Activated CD8-positive, alpha-beta memory T cell treated with anti-CD3 and anti-CD28 coated beads for 36 hours (primary cell): ENCODE measurements at regions not wholly inside any gene's neighbourhood (a gene's known extent, or its start where the extent isn't known, plus 50 kb on each side); places are given as distances from the start of the nearest gene placed in this dataset.

ENCODE experiments used
- CTCF ChIA-PET: fragments of 350-600 bp; sonication (Branson Sonifier 250); formaldehyde crosslinking; loops from one replicate; lab custom pipeline; 2021; ENCODE audit warnings: antibody characterized with exemption; lab: Charles Lee
- POLR2A ChIA-PET: fragments of 350-600 bp; sonication (Branson Sonifier 250); formaldehyde crosslinking; loops from one replicate; lab custom pipeline; 2021; ENCODE audit warnings: antibody characterized with exemption; lab: Charles Lee

DNA sequence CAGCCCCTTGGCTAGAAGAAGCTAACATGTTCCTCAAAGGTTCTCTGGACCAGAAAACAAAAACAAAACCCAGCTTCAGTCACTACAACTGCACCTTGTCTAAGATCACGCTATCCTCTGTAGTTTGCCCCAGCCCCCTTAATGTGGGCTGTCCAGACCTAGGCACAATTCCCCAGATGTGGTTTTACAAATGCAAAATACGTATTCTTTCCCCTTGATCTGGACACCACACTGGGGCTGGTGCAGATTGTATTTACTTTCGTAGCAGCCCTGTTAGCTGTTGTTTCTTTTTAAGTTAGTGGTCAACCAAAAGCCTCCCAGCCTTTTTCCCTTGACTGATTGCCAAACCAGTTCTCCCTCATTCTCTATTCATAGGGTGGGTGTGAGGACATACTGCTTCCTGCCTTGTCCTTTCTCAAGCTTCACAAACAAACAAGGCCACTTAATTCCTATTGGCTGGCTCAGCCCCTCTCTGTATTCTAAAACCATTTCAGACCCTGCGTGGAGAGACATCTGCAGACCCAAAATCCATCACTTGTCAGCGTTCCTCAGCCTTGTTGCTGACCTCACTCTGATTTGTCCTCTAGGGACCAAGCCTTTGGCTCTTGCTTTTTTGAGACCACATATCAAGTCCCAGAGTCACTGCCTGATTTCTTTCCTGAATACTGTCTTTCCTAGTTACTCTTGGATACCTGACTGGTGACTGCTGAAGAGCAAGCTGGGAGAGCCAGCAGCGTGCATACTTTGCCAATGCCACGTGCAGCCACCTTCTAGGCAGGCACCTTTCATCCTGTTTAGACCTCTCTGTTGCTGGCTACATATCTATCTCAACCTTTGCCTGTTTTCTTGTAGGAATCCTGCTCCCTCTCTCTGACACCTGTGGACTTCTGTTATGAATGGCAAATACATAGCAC lies 96.4 kb upstream of the RAB3GAP2 start:
- ChIA-PET POLR2A (no interaction called here), CTCF (no interaction called here)

DNA sequence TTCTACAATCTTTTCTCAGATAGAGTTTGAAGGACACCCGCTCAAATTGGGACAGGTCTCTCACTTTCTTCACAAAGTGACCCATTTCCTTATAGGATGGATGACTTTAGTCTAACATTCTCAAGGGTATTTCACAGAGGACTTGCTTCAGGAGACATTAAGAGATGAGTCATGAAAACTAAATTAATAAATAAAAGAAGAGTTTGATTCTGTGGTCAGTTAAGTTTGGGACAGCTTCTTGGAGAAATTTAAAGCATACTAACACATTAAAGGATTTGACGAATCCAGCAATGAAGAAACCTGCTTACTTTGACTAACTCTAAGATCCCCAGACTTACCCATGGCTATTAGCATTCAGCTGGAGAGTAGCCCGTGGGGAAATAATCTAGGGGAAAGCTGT lies 95.6 kb upstream of the RAB3GAP2 start:
- CTCF ChIA-PET = no interaction called here

DNA sequence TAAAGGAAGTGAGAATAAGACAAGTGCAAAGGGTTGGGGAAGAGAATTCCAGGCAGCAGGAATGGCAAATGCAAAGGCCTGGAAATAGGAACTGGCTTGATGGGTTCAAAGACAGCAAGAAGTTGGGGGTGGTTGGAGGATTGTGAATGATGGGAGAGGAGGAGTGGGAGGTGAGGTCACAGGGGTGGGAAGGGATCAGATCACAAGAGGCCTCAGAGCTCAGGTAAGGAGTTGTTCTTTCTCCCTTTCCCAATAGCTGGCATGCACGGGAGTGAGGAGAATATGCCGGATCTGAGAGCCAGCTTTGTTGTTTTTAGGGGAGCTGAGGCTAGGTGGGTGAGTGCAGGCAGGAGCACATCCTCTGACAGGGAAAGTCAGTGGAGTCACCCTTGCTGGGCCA lies 94.0 kb upstream of the RAB3GAP2 start:
- ChIA-PET CTCF (no interaction called here), POLR2A (no interaction called here)

More for the DNA sequence above, 95.6 kb upstream of the RAB3GAP2 start:
- POLR2A ChIA-PET = no interaction called here

DNA sequence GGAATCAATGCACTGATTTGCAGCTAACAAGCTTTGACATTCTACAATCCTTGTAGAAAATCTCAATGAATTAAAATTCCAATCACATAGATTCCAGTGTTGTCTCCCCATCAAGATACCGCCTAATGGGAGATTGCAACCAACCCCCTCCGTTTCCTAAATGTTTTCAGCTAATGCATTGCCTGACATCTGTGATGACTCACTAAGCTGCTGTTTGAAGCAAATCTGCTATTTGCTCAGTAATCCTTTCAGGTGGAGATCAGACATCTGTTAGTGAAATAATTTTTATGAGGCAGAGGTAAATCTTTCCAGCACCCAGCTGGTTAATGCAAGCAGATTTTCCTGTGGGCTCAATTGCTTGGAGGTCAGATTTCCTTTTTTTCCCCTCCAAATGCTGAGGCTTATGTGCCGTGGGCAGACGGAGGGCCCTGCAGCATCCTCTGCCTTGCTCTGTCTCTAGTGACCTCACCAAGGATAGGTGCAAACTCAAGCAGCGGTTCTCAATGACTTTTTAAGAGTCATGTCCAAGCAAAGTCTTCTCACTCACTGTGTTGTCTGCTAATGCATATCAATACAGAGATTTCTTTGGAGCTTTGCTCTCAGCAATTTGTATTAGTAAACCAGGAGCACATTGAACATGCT lies 91.1 kb upstream of the RAB3GAP2 start:
- ChIA-PET CTCF (no interaction called here), POLR2A (no interaction called here)

DNA sequence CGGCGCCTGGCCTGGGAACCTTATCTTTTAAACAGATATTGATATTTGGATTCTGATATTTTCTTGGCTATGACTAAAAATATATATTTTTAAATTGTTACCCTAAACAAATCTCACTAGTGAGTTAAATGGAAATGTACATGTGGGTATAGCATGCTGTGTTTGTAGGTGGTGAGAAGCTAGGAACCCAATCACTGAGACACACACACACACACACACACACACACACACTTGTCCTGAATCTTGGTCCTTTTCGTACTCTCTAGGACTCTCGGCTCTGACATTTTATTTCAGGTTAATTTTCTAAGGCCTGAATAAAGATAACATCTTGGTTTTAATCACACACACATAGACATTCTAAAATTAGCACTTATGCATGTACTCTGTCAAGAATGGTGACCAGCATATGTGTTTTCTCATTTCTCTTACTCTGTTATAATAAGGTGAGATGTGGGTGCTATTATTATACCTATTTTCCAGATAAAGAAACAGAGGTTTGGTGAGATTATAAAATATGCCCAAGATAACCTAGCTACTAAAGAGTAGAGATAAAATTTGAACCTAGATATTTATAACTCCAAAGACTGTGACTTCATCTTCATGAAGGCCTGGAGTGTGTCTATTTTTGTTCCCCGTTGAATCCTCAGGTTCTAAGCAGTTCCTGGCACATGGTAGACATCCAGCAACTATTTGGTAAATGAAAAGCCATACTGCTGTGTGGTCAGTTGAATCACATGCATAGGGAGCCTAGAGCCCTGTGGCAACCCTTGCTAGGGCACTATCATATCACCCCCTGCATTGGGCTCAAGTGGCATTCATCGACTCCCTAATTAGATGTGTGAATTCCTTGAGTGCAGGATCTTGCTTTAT lies 85.0 kb upstream of the RAB3GAP2 start:
- CTCF ChIA-PET = no interaction called here
- POLR2A ChIA-PET = no interaction called here

DNA sequence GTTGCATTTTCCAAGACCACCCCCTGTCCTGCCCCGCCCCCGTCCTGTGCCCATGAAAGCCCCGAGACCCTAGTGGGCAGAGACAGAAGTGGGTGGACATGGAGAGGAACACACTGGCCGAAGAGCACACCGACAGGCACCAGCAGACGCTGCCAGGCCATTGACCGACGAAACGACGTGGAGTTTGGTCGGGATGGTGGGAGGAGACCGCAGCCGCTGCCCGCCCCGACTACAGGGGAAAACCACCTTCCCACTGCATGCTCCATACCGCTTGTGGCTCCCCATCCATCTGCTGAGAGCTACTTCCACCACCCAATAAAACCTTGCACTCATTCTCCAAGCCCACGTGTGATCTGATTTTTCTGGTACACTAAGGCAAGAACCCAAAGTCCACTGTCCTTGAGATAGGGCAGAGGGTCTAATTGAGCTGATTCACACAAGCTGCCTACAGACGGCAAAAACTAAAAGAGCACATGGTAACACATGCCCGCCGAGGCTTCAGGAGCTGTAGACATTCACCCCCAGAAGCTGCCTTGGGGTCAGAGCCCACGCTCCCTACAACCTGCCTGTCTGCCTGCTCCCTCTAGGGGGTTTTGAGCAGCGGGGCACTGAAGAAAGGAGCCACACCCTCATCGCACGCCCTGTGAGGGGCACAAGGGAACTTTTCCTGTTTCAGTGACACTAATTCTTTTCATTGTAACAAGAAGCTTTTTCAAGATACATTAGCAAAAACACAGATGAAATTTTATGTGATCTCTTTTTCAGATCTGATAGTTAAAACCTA lies 81.2 kb upstream of the RAB3GAP2 start:
- CTCF ChIA-PET = no interaction called here
- POLR2A ChIA-PET = no interaction called here

DNA sequence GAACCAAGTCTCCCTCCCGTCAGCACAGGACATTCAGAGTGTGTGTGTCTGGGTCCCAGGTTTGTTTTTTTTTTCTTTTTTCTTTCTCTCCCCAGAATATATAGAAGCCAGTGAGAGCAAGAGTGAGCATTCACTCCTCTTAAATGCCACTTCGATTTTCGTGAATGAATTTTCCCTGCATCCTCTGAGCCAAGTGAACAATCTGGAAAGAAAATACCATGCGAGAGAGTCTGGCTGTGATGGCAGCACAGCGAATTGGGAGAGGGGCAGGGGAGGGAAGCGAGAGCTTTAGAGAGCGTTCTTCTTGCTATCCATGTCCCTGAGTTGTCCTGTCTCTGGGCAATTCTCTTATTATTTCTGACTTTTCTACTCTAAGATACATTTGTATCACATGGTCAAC lies 76.0 kb upstream of the RAB3GAP2 start:
- ChIA-PET POLR2A (no interaction called here), CTCF (no interaction called here)

DNA sequence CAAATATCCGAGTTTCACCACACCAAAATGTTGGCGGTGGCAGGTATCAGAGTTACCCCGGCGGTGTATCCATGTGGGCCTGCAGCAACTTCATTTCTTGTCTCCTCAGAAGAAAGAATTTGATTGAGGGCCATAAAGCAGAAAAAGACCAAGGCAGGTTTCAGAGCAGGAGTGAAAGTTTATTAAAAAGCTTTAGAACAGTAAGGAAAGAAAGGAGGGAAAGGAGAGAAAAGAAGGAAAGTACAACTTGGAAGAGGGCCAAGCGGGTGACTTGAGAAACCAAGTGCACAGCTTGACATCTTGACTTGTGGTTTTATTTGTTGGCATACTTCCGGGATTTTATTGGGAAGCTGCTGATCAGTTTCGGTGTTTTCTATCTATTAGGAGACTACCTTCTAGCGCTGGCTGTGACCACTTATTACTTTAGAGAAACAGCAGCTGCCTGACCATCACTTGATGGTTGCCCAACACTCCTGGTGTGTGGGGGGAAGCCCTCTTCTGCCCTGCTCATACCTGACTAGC lies 75.5 kb upstream of the RAB3GAP2 start:
- POLR2A ChIA-PET = no interaction called here
- CTCF ChIA-PET = no interaction called here

DNA sequence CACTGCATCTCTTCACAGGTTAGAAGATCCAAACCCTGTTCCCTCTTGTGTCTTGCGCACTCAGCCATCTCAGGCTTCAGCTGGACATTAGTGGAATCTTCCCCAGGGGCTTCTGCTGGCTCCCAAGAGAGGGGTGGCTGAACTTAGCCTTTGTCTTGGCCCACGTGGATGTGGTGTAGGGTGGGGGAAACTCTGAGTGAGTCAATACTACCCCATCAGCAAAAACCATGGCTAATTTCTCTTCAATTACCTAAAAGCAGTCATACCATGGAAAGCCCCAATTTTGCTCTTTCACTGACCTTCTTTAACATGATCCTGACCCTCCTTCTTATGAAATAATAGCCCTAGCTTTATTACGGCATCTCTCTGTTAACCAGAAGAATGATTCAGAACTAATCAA lies 72.5 kb upstream of the RAB3GAP2 start:
- POLR2A ChIA-PET = no interaction called here
- CTCF ChIA-PET = no interaction called here

DNA sequence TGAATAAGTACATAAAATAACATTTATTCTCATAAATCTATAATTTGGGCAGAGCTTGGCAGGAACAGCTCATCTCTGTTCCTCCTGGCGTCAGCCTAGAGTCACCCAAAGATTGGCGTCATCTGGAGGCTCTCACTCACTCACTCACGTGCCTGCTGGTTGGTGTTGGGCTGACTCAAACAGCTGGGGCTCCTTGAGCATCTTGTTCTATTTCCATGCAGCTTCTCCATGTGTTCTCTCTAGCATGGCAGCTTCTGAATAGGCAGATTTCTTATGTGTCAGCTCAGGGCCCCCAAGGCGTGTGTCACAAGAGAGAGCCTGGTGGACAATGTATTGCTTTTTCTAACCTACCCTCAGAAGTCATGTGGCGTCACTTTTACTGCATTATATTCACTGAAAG lies 70.6 kb upstream of the RAB3GAP2 start:
- CTCF ChIA-PET = no interaction called here

DNA sequence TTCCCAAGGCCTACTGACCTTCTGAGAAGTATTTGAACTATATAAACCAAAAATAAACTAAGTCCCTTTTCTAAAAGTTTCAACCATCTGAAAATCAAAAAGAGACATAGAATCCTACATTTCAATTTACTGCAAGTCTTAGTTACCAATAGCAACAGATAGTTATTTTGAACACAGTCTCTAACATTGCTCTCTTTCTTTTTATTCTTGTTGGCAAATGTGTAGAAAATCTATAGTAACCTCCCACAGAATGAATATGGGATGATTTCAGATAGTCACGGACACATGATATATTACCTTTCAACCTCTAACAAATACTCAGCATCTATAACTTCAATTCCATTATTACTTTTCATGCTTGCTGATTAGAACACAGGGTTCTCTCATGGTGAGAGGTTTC lies 68.9 kb upstream of the RAB3GAP2 start:
- POLR2A ChIA-PET = no interaction called here

More for the DNA sequence above, 70.6 kb upstream of the RAB3GAP2 start:
- POLR2A ChIA-PET = interaction anchor here (0.6 kb wide), 1 partner anchor 55 kb away, joined by 5 read pairs; no protein-coding TSS in a partner anchor

DNA sequence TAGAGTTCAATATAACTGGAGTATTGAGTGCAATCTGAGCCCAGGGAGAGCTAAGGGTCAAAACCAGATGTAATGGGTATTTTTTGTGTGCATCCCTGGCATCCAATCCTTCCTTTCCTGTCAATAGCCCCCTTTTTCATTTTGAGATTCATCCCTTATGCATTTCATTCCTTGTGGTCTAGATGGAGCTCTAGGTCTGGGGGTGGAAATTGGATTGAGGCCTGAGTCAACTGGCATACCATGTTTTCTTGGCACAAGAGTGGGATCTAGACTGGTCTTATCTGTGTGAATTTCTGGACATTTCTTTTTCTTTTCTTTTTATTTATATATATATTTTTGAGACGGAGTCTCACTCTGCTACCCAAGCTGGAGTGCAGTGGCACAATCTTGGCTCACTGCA lies 67.3 kb upstream of the RAB3GAP2 start:
- CTCF ChIA-PET = no interaction called here
- POLR2A ChIA-PET = no interaction called here

More for the DNA sequence above, 68.9 kb upstream of the RAB3GAP2 start:
- CTCF ChIA-PET = no interaction called here

DNA sequence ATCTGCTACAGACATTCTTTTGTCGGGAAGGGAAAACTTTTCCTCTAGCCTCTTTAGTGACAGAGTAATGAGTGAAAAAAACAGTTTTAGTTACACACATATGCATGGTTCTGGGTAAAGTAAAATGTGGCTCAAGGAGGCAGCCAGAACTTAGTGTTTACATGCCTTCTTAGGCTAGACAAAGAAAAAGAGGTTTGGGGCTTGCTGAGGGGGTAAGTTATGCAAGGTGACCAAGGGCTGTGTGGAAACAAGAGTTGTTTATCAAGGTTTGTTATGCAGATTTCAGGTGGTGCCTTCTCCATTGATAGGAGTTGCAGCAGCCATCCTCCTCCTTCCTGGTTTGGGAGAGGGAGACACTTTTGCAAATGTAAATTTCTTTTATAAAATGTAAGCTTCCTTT lies 66.5 kb upstream of the RAB3GAP2 start:
- CTCF ChIA-PET = no interaction called here
- POLR2A ChIA-PET = no interaction called here

DNA sequence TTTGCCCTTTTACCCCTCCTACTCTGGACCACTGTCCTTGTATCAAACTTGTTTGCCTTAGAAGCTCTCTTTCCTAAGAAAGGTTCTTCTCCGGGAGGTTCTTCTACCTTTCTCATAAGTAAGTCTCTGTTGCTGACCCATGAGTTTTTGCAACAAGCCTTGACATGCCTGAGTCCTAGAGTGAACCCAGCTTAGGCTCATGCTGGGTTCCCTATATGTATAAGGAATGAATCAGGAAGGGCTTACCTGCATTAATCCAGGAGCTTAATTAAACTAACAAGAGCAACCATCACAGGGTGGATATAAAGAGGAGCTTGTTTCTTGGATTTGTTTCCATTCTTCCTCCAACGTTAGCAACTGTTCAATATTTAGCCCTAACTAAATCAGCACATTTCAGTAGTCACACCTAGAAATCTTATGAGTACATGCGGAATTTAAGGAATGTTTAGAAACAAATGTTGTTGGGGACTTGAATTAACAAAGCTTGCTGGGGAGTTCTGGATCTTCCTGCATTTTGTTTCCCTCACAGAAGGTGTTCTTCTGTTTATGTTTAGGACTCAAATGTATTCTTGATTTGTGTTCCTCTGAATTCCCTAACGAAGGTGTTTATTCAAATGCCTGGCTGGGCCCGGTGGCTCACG lies 64.3 kb upstream of the RAB3GAP2 start:
- ChIA-PET CTCF (no interaction called here), POLR2A (no interaction called here)

DNA sequence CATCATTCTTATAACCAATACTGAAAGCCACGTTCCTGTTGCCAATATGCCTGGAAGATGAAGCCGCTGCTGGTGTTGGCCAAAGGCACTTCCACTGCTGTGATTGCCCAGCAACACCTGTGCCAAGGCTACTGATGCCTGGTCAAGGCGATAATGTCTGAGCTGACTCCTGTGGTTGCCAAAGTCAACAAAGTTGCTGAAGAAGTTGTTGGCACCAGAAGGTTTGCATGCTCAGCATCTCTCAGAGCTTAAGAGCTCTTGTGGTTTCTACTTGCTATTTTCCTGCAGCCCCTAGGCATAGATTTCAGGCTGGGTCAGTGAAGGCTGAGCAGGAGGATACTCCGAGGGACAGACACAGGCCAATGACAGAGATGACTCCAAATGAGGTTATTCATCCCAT lies 63.4 kb upstream of the RAB3GAP2 start:
- CTCF ChIA-PET = no interaction called here
- POLR2A ChIA-PET = no interaction called here

DNA sequence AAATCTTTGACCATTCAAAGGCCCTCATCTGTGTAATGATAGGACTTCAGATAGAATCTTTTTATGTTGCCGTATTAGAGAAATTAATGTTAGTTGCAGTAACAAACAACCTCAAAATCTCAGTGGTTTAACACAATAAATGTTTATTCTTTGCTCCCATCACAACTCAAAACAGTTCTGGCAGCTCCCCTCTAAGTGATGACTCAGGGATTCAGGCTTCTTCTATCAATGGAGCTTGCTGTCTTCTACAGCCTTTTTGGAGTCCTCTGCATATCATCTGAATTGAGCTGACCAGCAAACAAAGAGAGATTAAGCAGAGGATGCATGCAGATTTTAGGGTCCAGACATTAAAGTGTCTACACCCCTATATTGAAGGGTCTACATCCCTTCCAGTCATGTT lies 59.1 kb upstream of the RAB3GAP2 start:
- CTCF ChIA-PET = interaction anchor here (0.8 kb wide), 1 partner anchor 11 kb away, joined by 3 read pairs; no protein-coding TSS in a partner anchor
- POLR2A ChIA-PET = no interaction called here

DNA sequence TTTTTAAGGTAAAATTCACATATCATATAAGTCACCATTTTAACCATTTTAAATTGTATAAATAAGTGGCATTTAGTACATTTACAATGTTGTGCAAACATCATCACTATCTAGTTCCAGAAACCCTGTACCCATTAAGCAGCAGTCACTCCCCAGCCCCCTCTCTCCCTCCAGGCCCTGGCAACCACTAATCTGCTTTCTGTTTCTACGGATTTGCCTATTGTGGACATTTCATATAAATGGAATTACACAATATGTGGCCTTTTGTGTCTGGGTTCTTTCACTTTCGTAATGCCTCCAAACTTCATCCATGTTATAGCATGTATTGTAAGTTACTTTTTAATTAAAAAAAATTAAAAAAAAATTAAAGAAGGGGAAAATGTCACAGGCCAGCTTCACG lies 58.0 kb upstream of the RAB3GAP2 start:
- CTCF ChIA-PET = no interaction called here
- POLR2A ChIA-PET = no interaction called here

DNA sequence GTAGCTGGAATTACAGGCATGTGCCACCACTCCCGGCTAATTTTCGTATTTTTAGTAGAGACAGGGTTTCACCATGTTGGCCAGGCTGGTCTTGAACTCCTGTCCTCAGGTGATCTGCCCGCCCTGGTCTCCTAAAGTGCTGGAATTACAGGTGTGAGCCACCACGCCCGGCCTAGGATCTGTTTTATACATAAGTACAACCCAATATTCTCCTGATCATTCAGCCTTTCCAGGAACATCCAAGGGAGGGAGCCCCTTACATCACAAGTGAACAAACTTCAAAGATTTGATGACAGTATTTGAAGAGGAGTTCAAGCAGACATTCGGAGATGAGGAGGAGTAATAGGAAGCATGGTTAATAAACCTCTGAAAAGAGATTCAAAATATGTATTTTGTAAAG lies 54.9 kb upstream of the RAB3GAP2 start:
- ChIA-PET CTCF (no interaction called here), POLR2A (no interaction called here)

DNA sequence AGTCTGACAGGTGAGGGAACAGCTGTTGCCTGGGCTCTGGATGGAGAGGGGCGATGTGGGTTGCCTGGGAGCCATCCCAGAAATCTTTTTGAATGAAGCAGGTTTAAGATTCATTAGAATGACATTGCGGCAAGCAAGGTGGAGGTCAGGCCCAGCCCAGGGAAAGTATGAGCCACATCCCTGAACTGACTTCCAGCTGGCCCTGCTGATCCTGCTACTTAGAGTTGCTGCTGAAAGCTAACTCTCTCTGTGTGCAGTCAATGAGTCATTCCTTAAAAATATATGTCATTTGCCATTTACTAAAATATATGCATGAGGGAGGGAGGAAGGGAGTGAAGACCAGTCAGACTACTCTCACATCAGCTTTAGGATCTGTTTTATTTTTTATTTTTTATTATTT lies 54.3 kb upstream of the RAB3GAP2 start:
- ChIA-PET CTCF (no interaction called here), POLR2A (no interaction called here)
